Nephron (organoid): ENCODE measurements at regions not wholly inside any gene's neighbourhood (a gene's known extent, or its start where the extent isn't known, plus 50 kb on each side); places are given as distances from the start of the nearest gene placed in this dataset.

ENCODE experiments used
- H3K27ac Mint-ChIP-seq, 3 experiments: 2 replicates each; pipeline ENCODE4 v1.8.0; 2020; ENCODE audit warnings: mixed read lengths in 3 of 3, mild to moderate bottlenecking in 2 of 3, moderate library complexity in 1 of 3
- H3K27me3 Mint-ChIP-seq: 2 replicates; pipeline ENCODE4 v1.8.0; 2021; ENCODE audit warnings: low read depth, mild to moderate bottlenecking, moderate library complexity, mixed read lengths
- H3K36me3 Mint-ChIP-seq: 2 replicates; pipeline ENCODE4 v1.8.0; 2020; ENCODE audit warnings: low read depth, mixed read lengths
- H3K4me1 Mint-ChIP-seq: 2 replicates; pipeline ENCODE4 v1.8.0; 2020; ENCODE audit warnings: mixed read lengths
- H3K4me3 Mint-ChIP-seq, 3 experiments: 2 replicates each; pipeline ENCODE4 v1.8.0; 2020; ENCODE audit warnings: mild to moderate bottlenecking in 3 of 3, mixed read lengths in 3 of 3, moderate library complexity in 2 of 3
- H3K9me3 Mint-ChIP-seq: 2 replicates; pipeline ENCODE4 v1.8.0; 2020; ENCODE audit warnings: mixed read lengths
- CTCF ChIP-seq, 3 experiments: fragments of 200-600 bp; sonication (generic); IDR thresholded peaks; one replicate each; pipeline ENCODE4 v1.5.0; 2021; ENCODE audit warnings: antibody characterized with exemption in 3 of 3; ENCODE audit not compliant: unreplicated experiment in 3 of 3

GRCh38 chr3:139128803-139129202 lies 84.1 kb upstream of the PRR23C start:
- Mint-ChIP-seq H3K4me1 (no peaks in the 10 kb centered on the region), H3K4me3 (no peak overlapping the region), H3K27me3 (peaks cover 10% of the 10 kb centered on the region), H3K36me3 (no peaks in the 10 kb centered on the region), H3K9me3 (no peaks in the 10 kb centered on the region), H3K27ac (no peak overlapping the region)
- no peak for TF ChIP-seq CTCF (IDR thresholded peaks at IDR 0.05; ENCODE audit: unreplicated experiment in 3 of 3)

- H3K4me3 Mint-ChIP-seq = no peak overlapping the region
- no peaks in the 10 kb centered on the region for H3K4me1 Mint-ChIP-seq
- H3K27me3 Mint-ChIP-seq = peaks cover 10% of the 10 kb centered on the region
- H3K36me3 Mint-ChIP-seq = no peaks in the 10 kb centered on the region
- no peak for TF ChIP-seq CTCF (IDR thresholded peaks at IDR 0.05; ENCODE audit: unreplicated experiment in 3 of 3)
- H3K9me3 Mint-ChIP-seq = no peaks in the 10 kb centered on the region
- no peak overlapping the region for H3K27ac Mint-ChIP-seq
Observed at GRCh38 chr3:139129892-139130291, 85.2 kb upstream of the PRR23C start.

- Mint-ChIP-seq H3K36me3 (no peaks in the 10 kb centered on the region), H3K9me3 (no peaks in the 10 kb centered on the region), H3K27ac (no peak overlapping the region), H3K4me1 (no peaks in the 10 kb centered on the region), H3K4me3 (no peak overlapping the region), H3K27me3 (peaks cover 10% of the 10 kb centered on the region)
- TF ChIP-seq CTCF (IDR thresholded peaks at IDR 0.05; ENCODE audit: unreplicated experiment in 3 of 3) = no peak
Observed at GRCh38 chr3:139130390-139131140, 85.9 kb upstream of the PRR23C start.

GRCh38 chr3:139131951-139132350 lies 87.3 kb upstream of the PRR23C start:
- no peaks in the 10 kb centered on the region for H3K9me3 Mint-ChIP-seq
- no peak overlapping the region for H3K27ac Mint-ChIP-seq
- H3K4me1 Mint-ChIP-seq = no peaks in the 10 kb centered on the region
- no peaks in the 10 kb centered on the region for H3K36me3 Mint-ChIP-seq
- H3K27me3 Mint-ChIP-seq = peaks cover 10% of the 10 kb centered on the region
- no peak overlapping the region for H3K4me3 Mint-ChIP-seq
- no peak for TF ChIP-seq CTCF (IDR thresholded peaks at IDR 0.05; ENCODE audit: unreplicated experiment in 3 of 3)

GRCh38 chr3:139132976-139133375 lies 88.3 kb upstream of the PRR23C start:
- Mint-ChIP-seq H3K4me1 (no peaks in the 10 kb centered on the region), H3K27ac (no peak overlapping the region), H3K9me3 (no peaks in the 10 kb centered on the region), H3K4me3 (no peak overlapping the region), H3K36me3 (no peaks in the 10 kb centered on the region), H3K27me3 (peaks cover 10% of the 10 kb centered on the region)
- TF ChIP-seq CTCF (IDR thresholded peaks at IDR 0.05; ENCODE audit: unreplicated experiment in 3 of 3) = no peak
